GM12878 (cell line): ENCODE measurements at regions not wholly inside any gene's neighbourhood (a gene's known extent, or its start where the extent isn't known, plus 50 kb on each side); places are given as distances from the start of the nearest gene placed in this dataset.

Source experiments
- EZH2 ChIP-seq: IDR thresholded peaks from 2 replicates; pipeline ENCODE4 v1.6.1; 2012; ENCODE audit warnings: low read depth, mild to moderate bottlenecking, control low read depth, inconsistent platforms, low read length, borderline replicate concordance; ENCODE audit not compliant: control insufficient read depth
- POLR2A ChIP-seq: IDR thresholded peaks from 2 replicates; pipeline ENCODE4 v1.6.1; 2011; ENCODE audit warnings: low read depth, mild to moderate bottlenecking, low read length
- ZNF592 ChIP-seq: fragments of 450-650 bp; IDR thresholded peaks from 2 replicates; pipeline ENCODE4 v1.6.1; 2017; ENCODE audit warnings: mild to moderate bottlenecking, moderate library complexity

GRCh38 chr6:105645958-105646357, 243.1 kb upstream of the PREP start:
- no peak for TF ChIP-seq ZNF592
- TF ChIP-seq EZH2: no peak
- no peak for TF ChIP-seq POLR2A
